ENCODE measurements at regions not wholly inside any gene's neighbourhood (a gene's known extent, or its start where the extent isn't known, plus 50 kb on each side); places are given as distances from the start of the nearest gene placed in this dataset.

DNA sequence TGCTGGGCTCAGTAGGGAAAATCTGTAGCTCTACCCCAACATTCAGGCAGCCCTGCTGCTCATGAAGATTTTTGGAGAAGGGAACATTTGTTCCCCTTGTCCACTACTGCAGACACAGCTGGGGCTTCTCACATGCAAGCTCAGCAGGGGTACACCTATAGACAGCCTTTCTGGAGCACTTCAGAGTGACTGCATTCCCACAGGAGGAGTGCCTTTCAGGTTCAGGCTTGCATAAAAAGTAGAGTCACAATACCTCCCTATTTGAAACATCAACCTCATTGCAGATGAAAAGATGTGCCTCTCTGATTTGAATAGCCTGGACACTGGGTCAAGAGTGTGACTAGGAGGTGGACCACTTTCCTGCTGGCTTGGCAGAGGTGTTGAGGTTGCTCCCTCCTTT, 53.3 kb upstream of the NAP1L2 start:
- TF ChIP-seq, protein P1, sequence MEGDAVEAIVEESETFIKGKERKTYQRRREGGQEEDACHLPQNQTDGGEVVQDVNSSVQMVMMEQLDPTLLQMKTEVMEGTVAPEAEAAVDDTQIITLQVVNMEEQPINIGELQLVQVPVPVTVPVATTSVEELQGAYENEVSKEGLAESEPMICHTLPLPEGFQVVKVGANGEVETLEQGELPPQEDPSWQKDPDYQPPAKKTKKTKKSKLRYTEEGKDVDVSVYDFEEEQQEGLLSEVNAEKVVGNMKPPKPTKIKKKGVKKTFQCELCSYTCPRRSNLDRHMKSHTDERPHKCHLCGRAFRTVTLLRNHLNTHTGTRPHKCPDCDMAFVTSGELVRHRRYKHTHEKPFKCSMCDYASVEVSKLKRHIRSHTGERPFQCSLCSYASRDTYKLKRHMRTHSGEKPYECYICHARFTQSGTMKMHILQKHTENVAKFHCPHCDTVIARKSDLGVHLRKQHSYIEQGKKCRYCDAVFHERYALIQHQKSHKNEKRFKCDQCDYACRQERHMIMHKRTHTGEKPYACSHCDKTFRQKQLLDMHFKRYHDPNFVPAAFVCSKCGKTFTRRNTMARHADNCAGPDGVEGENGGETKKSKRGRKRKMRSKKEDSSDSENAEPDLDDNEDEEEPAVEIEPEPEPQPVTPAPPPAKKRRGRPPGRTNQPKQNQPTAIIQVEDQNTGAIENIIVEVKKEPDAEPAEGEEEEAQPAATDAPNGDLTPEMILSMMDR (IDR thresholded peaks at IDR 0.05; ENCODE audit: low read depth, low read length, missing input control), result no peak
- TF ChIP-seq, protein P2, sequence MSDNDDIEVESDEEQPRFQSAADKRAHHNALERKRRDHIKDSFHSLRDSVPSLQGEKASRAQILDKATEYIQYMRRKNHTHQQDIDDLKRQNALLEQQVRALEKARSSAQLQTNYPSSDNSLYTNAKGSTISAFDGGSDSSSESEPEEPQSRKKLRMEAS (IDR thresholded peaks at IDR 0.05), result no peak
- TF ChIP-seq, protein P3, sequence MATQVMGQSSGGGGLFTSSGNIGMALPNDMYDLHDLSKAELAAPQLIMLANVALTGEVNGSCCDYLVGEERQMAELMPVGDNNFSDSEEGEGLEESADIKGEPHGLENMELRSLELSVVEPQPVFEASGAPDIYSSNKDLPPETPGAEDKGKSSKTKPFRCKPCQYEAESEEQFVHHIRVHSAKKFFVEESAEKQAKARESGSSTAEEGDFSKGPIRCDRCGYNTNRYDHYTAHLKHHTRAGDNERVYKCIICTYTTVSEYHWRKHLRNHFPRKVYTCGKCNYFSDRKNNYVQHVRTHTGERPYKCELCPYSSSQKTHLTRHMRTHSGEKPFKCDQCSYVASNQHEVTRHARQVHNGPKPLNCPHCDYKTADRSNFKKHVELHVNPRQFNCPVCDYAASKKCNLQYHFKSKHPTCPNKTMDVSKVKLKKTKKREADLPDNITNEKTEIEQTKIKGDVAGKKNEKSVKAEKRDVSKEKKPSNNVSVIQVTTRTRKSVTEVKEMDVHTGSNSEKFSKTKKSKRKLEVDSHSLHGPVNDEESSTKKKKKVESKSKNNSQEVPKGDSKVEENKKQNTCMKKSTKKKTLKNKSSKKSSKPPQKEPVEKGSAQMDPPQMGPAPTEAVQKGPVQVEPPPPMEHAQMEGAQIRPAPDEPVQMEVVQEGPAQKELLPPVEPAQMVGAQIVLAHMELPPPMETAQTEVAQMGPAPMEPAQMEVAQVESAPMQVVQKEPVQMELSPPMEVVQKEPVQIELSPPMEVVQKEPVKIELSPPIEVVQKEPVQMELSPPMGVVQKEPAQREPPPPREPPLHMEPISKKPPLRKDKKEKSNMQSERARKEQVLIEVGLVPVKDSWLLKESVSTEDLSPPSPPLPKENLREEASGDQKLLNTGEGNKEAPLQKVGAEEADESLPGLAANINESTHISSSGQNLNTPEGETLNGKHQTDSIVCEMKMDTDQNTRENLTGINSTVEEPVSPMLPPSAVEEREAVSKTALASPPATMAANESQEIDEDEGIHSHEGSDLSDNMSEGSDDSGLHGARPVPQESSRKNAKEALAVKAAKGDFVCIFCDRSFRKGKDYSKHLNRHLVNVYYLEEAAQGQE (IDR thresholded peaks at IDR 0.05), result no peak
